Neural cell (in vitro differentiated cells): ENCODE measurements at regions not wholly inside any gene's neighbourhood (a gene's known extent, or its start where the extent isn't known, plus 50 kb on each side); places are given as distances from the start of the nearest gene placed in this dataset.

Experiments
- H2AFZ ChIP-seq: fragments of 200-600, 300-800 bp; sonication (generic), shearing (Covaris generic); 2 replicates; pipeline ENCODE4 v1.6.0; 2014; ENCODE audit warnings: low read depth, mild to moderate bottlenecking, antibody characterized with exemption, low read length, moderate library complexity
- H3F3A ChIP-seq: fragments of 200-600 bp; shearing (Covaris generic); 2 replicates; pipeline ENCODE4 v1.6.1; 2016; ENCODE audit warnings: mild to moderate bottlenecking, moderate library complexity, mixed read lengths, antibody characterized with exemption, low read length; ENCODE audit not compliant: insufficient read depth, poor library complexity, severe bottlenecking
- H3K27ac ChIP-seq: fragments of 200-600, 300-800 bp; sonication (generic), shearing (Covaris generic); 2 replicates; pipeline ENCODE4 v1.5.1; 2014; ENCODE audit warnings: mild to moderate bottlenecking, low read length, moderate library complexity
- H3K27me3 ChIP-seq: fragments of 300-800, 200-600 bp; sonication (generic), shearing (Covaris generic); 2 replicates; pipeline ENCODE4 v1.6.0; 2014; ENCODE audit warnings: mild to moderate bottlenecking, low read depth, low read length, moderate library complexity; ENCODE audit not compliant: insufficient read depth
- H3K36me3 ChIP-seq: fragments of 300-800, 200-600 bp; sonication (generic), shearing (Covaris generic); 2 replicates; pipeline ENCODE4 v1.5.1; 2014; ENCODE audit warnings: mild to moderate bottlenecking, antibody characterized with exemption, low read length, moderate library complexity; ENCODE audit not compliant: insufficient read depth
- H3K4me2 ChIP-seq: fragments of 300-800, 200-600 bp; sonication (generic), shearing (Covaris generic); 2 replicates; pipeline ENCODE4 v1.6.0; 2014; ENCODE audit warnings: mild to moderate bottlenecking, low read length
- H3K4me3 ChIP-seq: fragments of 300-800, 200-600 bp; sonication (generic), shearing (Covaris generic); 2 replicates; pipeline ENCODE4 v1.5.1; 2014; ENCODE audit warnings: mild to moderate bottlenecking, low read length, moderate library complexity
- H3K79me2 ChIP-seq: fragments of 200-600 bp; shearing (Covaris generic); replicated peaks from 2 replicates; pipeline ENCODE4 v1.6.0; 2014; ENCODE audit warnings: mild to moderate bottlenecking, low read length, moderate library complexity; ENCODE audit not compliant: insufficient read depth
- H3K9ac ChIP-seq: fragments of 300-800, 200-600 bp; sonication (generic), shearing (Covaris generic); 2 replicates; pipeline ENCODE4 v1.6.1; 2016; ENCODE audit warnings: mild to moderate bottlenecking, low read length, mixed read lengths
- H3K9me2 ChIP-seq: fragments of 200-600 bp; shearing (Covaris generic); 2 replicates; pipeline ENCODE4 v1.6.1; 2016; ENCODE audit warnings: mild to moderate bottlenecking, low read length, mixed read lengths; ENCODE audit not compliant: insufficient read depth
- H3K9me3 ChIP-seq: fragments of 200-600, 300-800 bp; sonication (generic), shearing (Covaris generic); 2 replicates; pipeline ENCODE4 v1.6.1; 2016; ENCODE audit warnings: mild to moderate bottlenecking, mixed run types, low read length, moderate library complexity, mixed read lengths
- H4K20me1 ChIP-seq: fragments of 200-600 bp; shearing (Covaris generic); 2 replicates; pipeline ENCODE4 v1.6.1; 2016; ENCODE audit warnings: mild to moderate bottlenecking, mixed run types; ENCODE audit not compliant: insufficient read depth
- CTCF ChIP-seq: fragments of 450-650 bp; IDR thresholded peaks from 2 replicates; pipeline ENCODE4 v1.5.1; 2014; ENCODE audit warnings: antibody characterized with exemption, mild to moderate bottlenecking, moderate library complexity; ENCODE audit not compliant: poor library complexity, severe bottlenecking
- EP300 ChIP-seq: fragments of 450-650 bp; conservative IDR thresholded peaks from 2 replicates; pipeline ENCODE4 v1.6.1; 2014; ENCODE audit warnings: antibody characterized with exemption, mild to moderate bottlenecking, moderate library complexity; ENCODE audit not compliant: poor library complexity, severe bottlenecking
- EZH2 ChIP-seq: fragments of 200-600, 300-800 bp; shearing (Covaris generic), sonication (generic); IDR thresholded peaks from 2 replicates; pipeline ENCODE4 v1.6.1; 2014; ENCODE audit warnings: antibody characterized with exemption, low read length, borderline replicate concordance, mild to moderate bottlenecking; ENCODE audit not compliant: insufficient read depth, poor library complexity, severe bottlenecking
- MXI1 ChIP-seq: fragments of 450-650 bp; conservative IDR thresholded peaks from 2 replicates; pipeline ENCODE4 v1.6.1; 2014; ENCODE audit warnings: antibody characterized with exemption, mild to moderate bottlenecking; ENCODE audit not compliant: poor library complexity, severe bottlenecking
- POLR2AphosphoS5 ChIP-seq: IDR thresholded peaks from 2 replicates; pipeline ENCODE4 v1.6.1; 2012
- RAD21 ChIP-seq: fragments of 450-650 bp; conservative IDR thresholded peaks from 2 replicates; pipeline ENCODE4 v1.6.1; 2014; ENCODE audit warnings: antibody characterized with exemption, mild to moderate bottlenecking, moderate library complexity
- REST ChIP-seq: IDR thresholded peaks from 2 replicates; pipeline ENCODE4 v1.6.1; 2012; ENCODE audit warnings: borderline replicate concordance
- SMC3 ChIP-seq: fragments of 450-650 bp; conservative IDR thresholded peaks from 2 replicates; pipeline ENCODE4 v1.6.1; 2014; ENCODE audit warnings: antibody characterized with exemption, mild to moderate bottlenecking, moderate library complexity; ENCODE audit not compliant: poor library complexity
- TAF1 ChIP-seq: IDR thresholded peaks from 2 replicates; pipeline ENCODE4 v1.6.1; 2012; ENCODE audit warnings: low read depth

- Histone ChIP-seq H3K4me2 (no peak overlapping the region), H3K27me3 (no peaks in the 10 kb centered on the region), H3K36me3 (no peaks in the 10 kb centered on the region), H2AFZ (no peak overlapping the region), H4K20me1 (no peaks in the 10 kb centered on the region), H3K27ac (no peak overlapping the region), H3K9me2 (no peaks in the 10 kb centered on the region), H3F3A (no peaks in the 10 kb centered on the region), H3K79me2 (no peaks in the 10 kb centered on the region), H3K9me3 (peaks cover 3% of the 10 kb centered on the region), H3K4me3 (no peak overlapping the region), H3K9ac (no peak overlapping the region)
- TF ChIP-seq EP300 (no peak), REST (no peak), MXI1 (no peak), SMC3 (no peak), POLR2AphosphoS5 (no peak)
Observed at GRCh38 chr2:83874712-83875430, 584.2 kb downstream of the SUCLG1 start.

GRCh38 chr2:83874066-83874465 is 585.0 kb downstream of the SUCLG1 start:
- H4K20me1 ChIP-seq: no peaks in the 10 kb centered on the region
- H3F3A ChIP-seq: no peaks in the 10 kb centered on the region
- no peak overlapping the region for H3K4me3 ChIP-seq
- no peaks in the 10 kb centered on the region for H3K79me2 ChIP-seq
- no peak overlapping the region for H3K4me2 ChIP-seq
- no peaks in the 10 kb centered on the region for H3K27me3 ChIP-seq
- H3K27ac ChIP-seq: no peak overlapping the region
- no peak overlapping the region for H2AFZ ChIP-seq
- H3K9me2 ChIP-seq: no peaks in the 10 kb centered on the region
- TF ChIP-seq TAF1 (no peak), EP300 (no peak), REST (no peak), RAD21 (no peak), CTCF (no peak), EZH2 (no peak)
- H3K9ac ChIP-seq: no peak overlapping the region
- peaks cover 3% of the 10 kb centered on the region for H3K9me3 ChIP-seq
- no peaks in the 10 kb centered on the region for H3K36me3 ChIP-seq
